ENCODE measurements at regions not wholly inside any gene's neighbourhood (a gene's known extent, or its start where the extent isn't known, plus 50 kb on each side); places are given as distances from the start of the nearest gene placed in this dataset.

DNA sequence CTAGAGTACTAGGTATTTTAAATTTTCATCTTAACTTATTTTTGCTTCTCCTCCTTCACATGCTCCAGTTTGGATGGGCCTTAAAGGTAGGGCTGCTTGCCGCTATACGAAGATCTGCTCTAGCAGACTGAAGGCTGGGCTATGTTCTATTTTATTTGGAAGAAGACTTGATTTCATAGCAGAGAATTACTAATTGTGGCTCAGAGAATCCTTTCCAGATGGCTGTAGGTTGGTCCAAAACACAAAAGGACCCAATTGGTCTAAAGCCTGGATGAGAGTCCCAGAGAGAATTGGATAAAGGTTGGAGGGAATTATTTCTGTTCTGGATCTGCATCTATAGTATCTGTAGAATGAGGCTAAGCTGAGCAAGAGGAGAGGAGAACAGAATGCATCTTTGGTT, 719.4 kb upstream of the PTBP2 start:
- intact Hi-C loops (cut with micrococcal nuclease) = no loop called here
- DNase-seq (no peak), ATAC-seq (no peak)

DNA sequence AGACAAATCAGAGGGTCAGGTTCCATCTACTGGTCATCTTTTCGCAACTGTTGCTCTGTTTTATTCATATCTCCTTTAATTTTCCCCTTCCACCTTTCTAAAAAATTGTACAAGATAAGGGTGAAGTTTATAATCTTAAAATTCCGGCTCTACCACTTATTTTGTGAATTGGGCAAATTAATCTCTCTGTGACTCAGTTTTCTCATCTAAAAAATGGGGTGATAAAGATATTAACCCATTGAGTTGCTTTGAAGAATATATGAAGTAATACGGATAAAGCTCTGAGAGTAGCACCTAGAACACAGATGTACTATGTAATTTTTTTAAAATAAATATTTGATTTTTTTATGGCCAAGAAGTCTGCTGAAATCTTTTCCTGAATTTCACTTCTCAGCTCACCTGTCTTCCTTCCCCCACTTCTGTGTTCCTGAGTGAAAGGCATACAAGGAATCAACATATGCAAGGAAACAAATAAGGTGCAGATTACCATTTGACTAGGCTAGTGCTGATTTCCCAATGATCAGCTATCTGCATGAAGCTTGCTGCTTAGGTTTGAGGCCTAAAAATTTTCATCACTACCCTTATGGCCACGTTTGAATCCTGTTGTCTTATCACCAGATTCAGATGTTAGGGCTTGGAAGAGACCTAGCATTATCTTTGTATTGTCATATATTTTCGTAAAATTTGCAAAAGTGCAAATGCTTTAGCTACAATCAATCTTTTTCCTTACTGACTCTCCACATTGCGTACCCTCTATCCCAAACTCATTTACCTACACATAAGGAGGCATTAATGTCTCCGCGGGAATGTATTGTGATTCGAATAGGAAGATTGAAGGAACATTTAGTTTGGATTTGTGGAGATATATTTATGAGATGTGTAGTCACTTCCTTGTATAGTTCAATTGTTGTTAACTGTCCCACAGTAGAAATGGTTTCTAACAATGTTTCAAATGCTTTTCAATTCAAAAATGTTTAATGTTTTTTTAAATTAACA, 718.3 kb upstream of the PTBP2 start:
- DNase-seq (no peak), ATAC-seq (no peak)
- intact Hi-C loops (cut with micrococcal nuclease) = no loop called here

- intact Hi-C loops (cut with micrococcal nuclease) = no loop called here
- ATAC-seq (no peak), DNase-seq (no peak)
These were observed 711.7 kb upstream of the PTBP2 start for GRCh38 chr1:96009831-96010434.

- ATAC-seq = no peak
- intact Hi-C loops (cut with micrococcal nuclease) = no loop called here
These were observed 710.0 kb upstream of the PTBP2 start for GRCh38 chr1:96011606-96012005.

DNA sequence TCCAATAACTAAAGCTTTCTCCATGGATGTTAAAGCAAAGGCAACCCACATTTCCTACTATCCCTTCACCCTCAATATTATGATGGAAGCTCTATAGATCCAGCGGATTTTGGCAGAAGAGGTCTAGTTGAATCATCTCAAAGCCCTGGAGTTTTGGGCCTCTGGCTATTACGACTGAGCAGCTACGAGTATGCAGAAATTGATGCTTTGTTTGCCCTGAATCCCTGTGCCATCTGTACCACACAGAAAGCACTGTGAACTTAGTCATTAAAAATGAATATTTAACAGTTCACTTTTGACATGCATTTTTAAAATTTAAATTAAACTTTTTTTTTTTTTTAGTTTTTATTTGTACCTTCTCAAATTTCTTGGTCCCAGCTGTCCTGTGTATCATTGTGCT, 705.4 kb upstream of the PTBP2 start:
- DNase-seq (no peak), ATAC-seq (no peak)
- intact Hi-C loops (cut with micrococcal nuclease) = no loop called here

More at GRCh38 chr1:96011606-96012005, 710.0 kb upstream of the PTBP2 start:
- DNase-seq = no peak

DNA sequence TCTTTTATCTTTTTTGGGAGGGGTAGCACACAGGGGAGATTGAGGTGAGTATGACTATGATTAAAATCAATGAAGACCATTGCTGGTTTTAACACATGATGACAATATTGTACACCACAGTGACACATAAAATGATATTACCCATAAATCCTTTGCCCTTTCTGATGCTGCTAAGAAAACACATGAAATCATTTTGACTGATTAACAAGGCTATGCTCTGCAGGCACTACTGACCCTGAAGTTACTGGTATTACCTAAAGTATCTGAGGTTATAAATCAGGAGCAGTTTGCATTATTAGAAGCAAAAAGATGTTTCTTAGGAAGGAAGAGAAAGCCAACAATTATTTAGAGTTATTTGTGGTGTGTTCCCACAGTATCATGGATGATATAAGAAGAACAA, 701.2 kb upstream of the PTBP2 start:
- no peak for ATAC-seq
- intact Hi-C loops (cut with micrococcal nuclease) = no loop called here

GRCh38 chr1:96025062-96025461, 696.5 kb upstream of the PTBP2 start:
- DNase-seq = no peak
- no peak for ATAC-seq
- intact Hi-C loops (cut with micrococcal nuclease) = no loop called here

More for the DNA sequence above, 701.2 kb upstream of the PTBP2 start:
- no peak for DNase-seq

DNA sequence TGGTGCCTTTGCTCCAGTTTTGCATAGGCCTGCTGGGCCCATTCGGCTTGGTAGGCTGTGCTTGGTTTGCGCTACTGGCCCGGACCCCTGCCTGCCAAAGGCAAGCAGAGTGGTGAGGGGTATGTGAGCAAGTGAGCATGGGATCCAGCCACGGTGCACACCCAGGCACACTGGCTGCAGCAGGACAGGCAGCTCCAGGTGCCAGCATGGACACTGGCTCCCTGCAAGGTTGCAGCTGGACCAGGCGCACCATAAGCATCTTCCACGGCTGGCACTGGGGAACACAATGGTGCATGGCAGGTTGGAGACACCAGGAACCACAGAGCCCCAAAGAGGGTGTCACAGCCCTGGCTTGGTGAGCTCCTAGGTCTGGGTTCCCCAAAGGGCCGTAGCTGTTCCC, 693.5 kb upstream of the PTBP2 start:
- ATAC-seq (no peak), DNase-seq (no peak)
- intact Hi-C loops (cut with micrococcal nuclease) = no loop called here

- no peak for DNase-seq
- intact Hi-C loops (cut with micrococcal nuclease) = no loop called here
- ATAC-seq = no peak
These were observed 691.3 kb upstream of the PTBP2 start for GRCh38 chr1:96030312-96030711.

DNA sequence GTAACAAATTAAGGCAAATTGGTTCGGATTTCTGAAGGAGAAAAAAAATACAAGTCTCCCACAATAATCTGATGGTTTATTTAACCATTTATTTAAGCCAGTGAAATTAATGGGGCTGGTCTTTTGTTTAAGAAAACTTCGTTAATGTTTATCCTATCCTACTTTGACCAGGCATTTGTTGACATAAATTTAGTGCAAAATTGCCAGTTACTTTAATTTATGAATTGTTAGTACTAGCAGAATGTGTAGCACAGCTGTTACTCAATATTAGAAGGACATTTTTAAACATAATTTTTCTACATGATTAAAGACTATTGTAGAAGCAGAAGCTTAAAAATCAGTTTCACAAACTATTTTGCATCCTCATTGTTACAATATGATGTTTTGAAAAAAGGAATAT, 687.6 kb upstream of the PTBP2 start:
- no peak for ATAC-seq
- no peak for DNase-seq
- intact Hi-C loops (cut with micrococcal nuclease) = no loop called here

- ATAC-seq (no peak), DNase-seq (no peak)
- intact Hi-C loops (cut with micrococcal nuclease) = no loop called here
These were observed 684.8 kb upstream of the PTBP2 start for GRCh38 chr1:96036763-96037162.

DNA sequence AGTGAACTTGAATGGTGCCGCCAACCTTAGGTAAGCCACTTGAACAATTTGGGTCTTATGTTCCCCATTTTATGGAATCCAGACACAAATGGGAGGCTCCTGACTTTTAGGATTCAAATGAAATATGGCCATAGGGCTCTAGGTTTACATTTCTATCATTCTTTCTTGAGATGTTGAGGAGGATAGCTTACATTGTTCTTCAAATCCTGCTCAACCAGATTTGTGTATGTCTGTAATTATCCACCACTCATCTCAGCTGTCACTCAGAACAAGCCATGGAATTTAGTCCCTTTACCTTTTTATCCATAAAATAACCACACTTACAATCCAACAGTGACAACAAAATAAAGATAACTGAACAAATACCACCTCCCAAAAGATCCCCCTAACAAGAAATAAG, 682.9 kb upstream of the PTBP2 start:
- ATAC-seq (no peak), DNase-seq (no peak)
- intact Hi-C loops (cut with micrococcal nuclease) = no loop called here

- intact Hi-C loops (cut with micrococcal nuclease) = no loop called here
- DNase-seq = no peak
- ATAC-seq = no peak
These were observed 681.7 kb upstream of the PTBP2 start for GRCh38 chr1:96039910-96040309.

DNA sequence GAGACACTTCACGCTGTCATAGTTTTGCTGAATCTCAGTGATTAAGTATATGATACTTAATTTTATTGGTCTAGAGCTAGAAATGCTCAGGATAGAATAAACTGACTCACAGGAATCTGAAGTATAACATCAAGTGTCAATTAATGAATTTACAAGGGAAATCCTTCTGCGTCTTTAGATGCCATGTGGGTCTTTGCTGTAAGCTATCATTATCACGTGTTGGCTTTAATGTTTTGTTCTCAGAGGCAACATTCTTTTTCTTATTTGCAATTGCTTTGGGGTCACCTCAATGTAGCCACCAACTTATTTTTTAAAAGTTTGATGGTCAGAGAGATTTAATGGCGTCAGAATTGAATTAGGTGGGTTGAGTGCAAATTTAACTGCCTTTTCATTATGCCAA, 680.1 kb upstream of the PTBP2 start:
- intact Hi-C loops (cut with micrococcal nuclease) = no loop called here
- DNase-seq (no peak), ATAC-seq (no peak)

GRCh38 chr1:96048572-96049212, 672.9 kb upstream of the PTBP2 start:
- DNase-seq = no peak
- intact Hi-C loops (cut with micrococcal nuclease) = no loop called here
- ATAC-seq = no peak

- ATAC-seq (no peak), DNase-seq (no peak)
- intact Hi-C loops (cut with micrococcal nuclease) = no loop called here
These were observed 671.7 kb upstream of the PTBP2 start for GRCh38 chr1:96049759-96050409.

- DNase-seq = no peak
- intact Hi-C loops (cut with micrococcal nuclease) = no loop called here
- no peak for ATAC-seq
These were observed 662.3 kb upstream of the PTBP2 start for GRCh38 chr1:96059276-96059675.

DNA sequence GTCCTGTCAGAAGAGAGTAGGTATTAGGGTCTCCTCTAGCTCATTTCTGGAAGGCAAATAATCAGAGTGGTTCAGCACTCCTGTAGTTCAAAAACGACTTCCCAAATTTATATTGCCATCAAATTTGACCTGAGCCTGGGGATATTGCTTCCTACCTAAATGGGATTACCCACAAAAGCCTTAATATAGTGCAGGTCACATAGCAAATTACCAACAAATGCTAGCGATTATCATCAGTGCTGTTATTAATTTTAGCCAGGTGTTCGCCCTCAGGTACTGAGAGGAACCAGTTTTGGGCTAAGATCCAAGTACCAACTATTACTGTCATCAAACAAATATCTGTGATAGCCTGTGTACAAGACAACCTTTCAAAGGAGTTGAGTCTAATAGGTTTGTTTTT, 661.8 kb upstream of the PTBP2 start:
- intact Hi-C loops (cut with micrococcal nuclease) = no loop called here
- DNase-seq (no peak), ATAC-seq (no peak)

- DNase-seq (no peak), ATAC-seq (no peak)
- intact Hi-C loops (cut with micrococcal nuclease) = no loop called here
These were observed 661.0 kb upstream of the PTBP2 start for GRCh38 chr1:96060621-96061020.

GRCh38 chr1:96072021-96072420, 649.6 kb upstream of the PTBP2 start:
- intact Hi-C loops (cut with micrococcal nuclease) = no loop called here
- ATAC-seq (no peak), DNase-seq (no peak)
